Mucosa of descending colon (tissue), 3 donors: ENCODE measurements at regions not wholly inside any gene's neighbourhood (a gene's known extent, or its start where the extent isn't known, plus 50 kb on each side); places are given as distances from the start of the nearest gene placed in this dataset.
"Not testable (repeated sequence)": the region's sequence is repeated elsewhere in the genome, so short reads cannot be mapped to it uniquely, and the experiment has no call there.

ENCODE experiments used
- ATAC-seq: fragments of 200-7000 bp; cut with Tn5 transposase; one replicate; pipeline ENCODE4 v1.9.1; 2020; ENCODE audit warnings: mild to moderate bottlenecking, moderate library complexity
- DNase-seq, 3 donors: peaks; one replicate each; pipeline ENCODE4 v3.0.0-alpha.2; 2020
- H3K36me3 ChIP-seq: fragments of 200-600 bp; one replicate; pipeline ENCODE4 v1.8.0; 2021; ENCODE audit warnings: low read depth, mild to moderate bottlenecking
- H3K4me1 ChIP-seq: fragments of 200-600 bp; one replicate; pipeline ENCODE4 v1.8.0; 2021; ENCODE audit warnings: low read depth, mild to moderate bottlenecking
- H3K4me3 ChIP-seq: fragments of 200-600 bp; one replicate; pipeline ENCODE4 v1.8.0; 2021; ENCODE audit warnings: mild to moderate bottlenecking
- H3K9me3 ChIP-seq: fragments of 200-600 bp; one replicate; pipeline ENCODE4 v1.8.0; 2021; ENCODE audit warnings: mild to moderate bottlenecking
- intact Hi-C, 2 donors: fragments of 100-400 bp; cut with DNase I in 1 of 2; cut with micrococcal nuclease in 1 of 2; formaldehyde crosslinking; loops; one replicate each; pipeline versions ENCODE4 v1.11.0 to v1.11.1; 2022; cut with DNase I, micrococcal nuclease
- TF ChIP-seq, protein P1 (sequence below): fragments of 200-600 bp; IDR thresholded peaks from one replicate; pipeline ENCODE4 v1.8.0; 2022; ENCODE audit warnings: antibody characterized with exemption, mild to moderate bottlenecking
- donor health status: DM: no; HTN: no; CAD: no; lungs with moderate emphysema.
- donor health status: DM: no; HTN: no; CAD: no.
- donor health status: DM: no; HTN: yes; CAD: no.

DNA sequence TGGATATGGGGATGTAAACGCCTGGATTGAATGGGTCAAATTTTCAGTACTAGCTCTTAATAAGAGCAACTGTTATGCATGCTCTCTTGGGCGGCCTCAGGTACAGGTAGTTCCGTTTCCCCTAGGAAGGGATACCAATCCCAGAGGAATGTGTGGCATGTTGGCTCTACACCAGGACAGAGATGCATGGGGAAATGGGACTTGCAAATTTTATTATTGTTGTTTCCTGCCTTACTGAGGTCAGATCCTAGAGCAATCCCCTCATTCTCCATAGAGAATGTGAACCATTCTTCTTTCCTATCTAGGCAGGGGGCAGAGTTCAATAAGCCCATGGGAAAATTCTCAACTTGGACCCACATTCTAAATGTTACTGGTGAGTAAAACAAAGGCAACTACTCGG, 361.8 kb upstream of the FGF16 start:
- intact Hi-C loops, result no loop called here
- TF ChIP-seq, protein P1, sequence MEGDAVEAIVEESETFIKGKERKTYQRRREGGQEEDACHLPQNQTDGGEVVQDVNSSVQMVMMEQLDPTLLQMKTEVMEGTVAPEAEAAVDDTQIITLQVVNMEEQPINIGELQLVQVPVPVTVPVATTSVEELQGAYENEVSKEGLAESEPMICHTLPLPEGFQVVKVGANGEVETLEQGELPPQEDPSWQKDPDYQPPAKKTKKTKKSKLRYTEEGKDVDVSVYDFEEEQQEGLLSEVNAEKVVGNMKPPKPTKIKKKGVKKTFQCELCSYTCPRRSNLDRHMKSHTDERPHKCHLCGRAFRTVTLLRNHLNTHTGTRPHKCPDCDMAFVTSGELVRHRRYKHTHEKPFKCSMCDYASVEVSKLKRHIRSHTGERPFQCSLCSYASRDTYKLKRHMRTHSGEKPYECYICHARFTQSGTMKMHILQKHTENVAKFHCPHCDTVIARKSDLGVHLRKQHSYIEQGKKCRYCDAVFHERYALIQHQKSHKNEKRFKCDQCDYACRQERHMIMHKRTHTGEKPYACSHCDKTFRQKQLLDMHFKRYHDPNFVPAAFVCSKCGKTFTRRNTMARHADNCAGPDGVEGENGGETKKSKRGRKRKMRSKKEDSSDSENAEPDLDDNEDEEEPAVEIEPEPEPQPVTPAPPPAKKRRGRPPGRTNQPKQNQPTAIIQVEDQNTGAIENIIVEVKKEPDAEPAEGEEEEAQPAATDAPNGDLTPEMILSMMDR, result no peak
- no peak for ATAC-seq
- Histone ChIP-seq H3K4me3 (no peak overlapping the region), H3K36me3 (no peaks in the 10 kb centered on the region), H3K9me3 (peaks cover 12% of the 10 kb centered on the region), H3K4me1 (no peaks in the 10 kb centered on the region)
- no peak for DNase-seq

DNA sequence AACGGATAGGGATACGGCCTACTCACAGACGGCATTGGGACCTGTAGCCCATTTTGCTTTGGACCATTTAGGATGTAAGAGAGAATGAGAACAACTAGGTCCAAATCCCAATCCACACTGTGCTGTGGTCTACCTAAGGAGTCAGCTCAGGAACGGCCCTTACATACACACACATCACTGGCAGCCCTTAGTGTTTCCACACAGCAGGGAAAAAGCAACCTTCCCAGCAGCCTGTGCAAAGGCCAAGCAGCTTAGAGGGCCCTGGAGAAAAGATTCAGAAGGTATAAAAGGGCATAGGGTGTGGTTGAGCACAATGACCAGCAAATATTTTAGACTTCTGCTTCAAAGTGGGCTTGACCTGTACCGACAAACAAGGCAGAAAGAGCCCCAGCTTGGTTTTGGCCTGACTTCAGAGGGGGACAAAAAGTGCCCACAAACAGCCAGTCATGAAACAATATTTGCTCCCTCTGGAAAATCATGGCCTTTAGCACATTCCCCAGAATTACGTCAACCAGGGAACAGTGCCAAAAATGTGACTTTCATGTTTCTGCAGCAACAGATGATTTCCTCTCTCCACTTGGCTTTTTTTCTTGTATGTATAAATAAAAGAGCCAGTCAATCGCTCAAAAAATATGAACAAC, 359.5 kb upstream of the FGF16 start:
- Histone ChIP-seq H3K36me3 (no peaks in the 10 kb centered on the region), H3K4me1 (no peaks in the 10 kb centered on the region), H3K9me3 (no peaks in the 10 kb centered on the region), H3K4me3 (no peak overlapping the region)
- DNase-seq (peak in 1 of 3 donors; percentile 17), ATAC-seq (no peak)
- TF ChIP-seq, protein P1, result no peak
- intact Hi-C loops, result no loop called here

DNA sequence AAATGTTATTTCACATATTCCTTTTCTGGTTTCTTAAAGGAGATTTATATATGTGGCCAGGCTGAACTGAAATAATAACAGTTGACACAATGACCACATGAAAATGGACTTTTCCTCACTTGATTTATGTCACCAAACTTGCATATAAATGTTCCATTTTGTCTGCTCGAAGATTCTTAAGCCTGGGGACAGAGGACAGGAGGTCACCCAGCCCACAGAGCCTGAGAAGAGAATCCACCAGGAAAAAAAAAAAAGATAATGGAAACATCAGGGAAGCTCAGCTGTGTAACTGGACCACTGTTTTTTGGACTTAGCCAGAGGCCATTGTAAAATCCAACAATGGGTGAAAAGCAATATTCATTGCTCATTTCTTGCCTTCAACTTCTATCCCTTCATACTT, 359.0 kb upstream of the FGF16 start:
- DNase-seq (no peak), ATAC-seq (no peak)
- Histone ChIP-seq H3K4me3 (no peak overlapping the region), H3K4me1 (no peaks in the 10 kb centered on the region), H3K36me3 (no peaks in the 10 kb centered on the region), H3K9me3 (no peaks in the 10 kb centered on the region)
- intact Hi-C loops, result no loop called here
- TF ChIP-seq, protein P1, result no peak

DNA sequence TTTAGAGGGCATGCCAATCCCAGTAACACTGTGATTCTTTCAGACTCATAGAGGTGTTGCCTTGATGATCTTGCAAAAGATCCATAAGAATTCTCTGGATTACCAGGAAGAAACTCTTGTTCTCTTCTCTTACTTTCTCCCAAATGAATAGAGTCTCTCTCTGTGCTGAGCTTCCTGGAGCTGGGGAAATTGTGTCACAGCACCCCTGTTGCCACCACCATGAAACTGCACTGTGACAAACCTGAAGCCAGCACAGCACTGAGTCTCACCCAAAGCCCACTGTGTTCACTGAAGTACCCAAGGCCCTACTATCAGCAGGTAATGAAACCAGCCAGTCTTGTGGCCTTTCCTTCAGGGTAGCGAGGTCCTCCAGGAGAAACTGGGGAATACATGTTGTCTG, 332.7 kb upstream of the FGF16 start:
- ATAC-seq (no peak), DNase-seq (no peak)
- intact Hi-C loops, result no loop called here

GRCh38 chrX:77118686-77119085, 328.5 kb upstream of the FGF16 start:
- TF ChIP-seq, protein P1, result no peak
- no peak for DNase-seq
- H3K36me3 ChIP-seq, result no peaks in the 10 kb centered on the region
- no peaks in the 10 kb centered on the region for H3K9me3 ChIP-seq
- no peak for ATAC-seq
- H3K4me1 ChIP-seq, result no peaks in the 10 kb centered on the region
- no peak overlapping the region for H3K4me3 ChIP-seq
- intact Hi-C loops, result no loop called here

More for the DNA sequence above, 332.7 kb upstream of the FGF16 start:
- H3K9me3 ChIP-seq, result no peaks in the 10 kb centered on the region
- no peaks in the 10 kb centered on the region for H3K4me1 ChIP-seq
- TF ChIP-seq, protein P1, result no peak
- no peaks in the 10 kb centered on the region for H3K36me3 ChIP-seq
- H3K4me3 ChIP-seq, result no peak overlapping the region

GRCh38 chrX:77119706-77120105, 327.5 kb upstream of the FGF16 start:
- Histone ChIP-seq H3K36me3 (no peaks in the 10 kb centered on the region), H3K4me1 (no peaks in the 10 kb centered on the region), H3K4me3 (no peak overlapping the region), H3K9me3 (no peaks in the 10 kb centered on the region)
- DNase-seq (no peak), ATAC-seq (no peak)
- intact Hi-C loops, result no loop called here
- TF ChIP-seq, protein P1, result no peak

GRCh38 chrX:77123917-77124316, 323.3 kb upstream of the FGF16 start:
- H3K4me3 ChIP-seq, H3K36me3 ChIP-seq, H3K9me3 ChIP-seq, ATAC-seq, H3K4me1 ChIP-seq, DNase-seq, intact Hi-C loops: not testable (repeated sequence)

DNA sequence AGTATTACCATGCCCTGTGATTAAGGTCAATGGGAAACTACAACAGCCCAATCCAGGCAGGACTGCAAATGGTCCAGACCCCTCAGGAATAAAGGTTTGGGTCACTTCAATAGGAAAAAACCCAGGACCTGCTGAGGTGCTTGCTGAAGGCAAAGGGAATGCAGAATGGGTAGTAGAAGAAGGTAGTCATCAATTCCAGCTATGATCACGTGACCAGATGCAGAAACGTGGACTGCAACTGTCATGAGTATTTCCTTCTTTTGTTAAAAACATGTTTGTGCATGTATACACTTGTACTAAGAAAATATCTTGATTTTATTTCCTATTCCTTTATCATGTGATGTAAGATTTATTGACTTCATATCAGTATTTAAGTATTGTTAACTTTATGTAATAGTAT, 319.6 kb upstream of the FGF16 start:
- H3K4me3 ChIP-seq, intact Hi-C loops, H3K4me1 ChIP-seq, ATAC-seq, H3K36me3 ChIP-seq, DNase-seq, H3K9me3 ChIP-seq: not testable (repeated sequence)
